DOHH2 (cell line): ENCODE measurements at regions not wholly inside any gene's neighbourhood (a gene's known extent, or its start where the extent isn't known, plus 50 kb on each side); places are given as distances from the start of the nearest gene placed in this dataset.

ENCODE experiments used
- H3F3A ChIP-seq: fragments of 200-600 bp; sonication (generic), shearing (Covaris generic); 2 replicates; pipeline ENCODE4 v1.6.0; 2016; ENCODE audit warnings: antibody characterized with exemption, mild to moderate bottlenecking; ENCODE audit not compliant: control insufficient read depth, insufficient read depth
- H3K27ac ChIP-seq: fragments of 200-600 bp; sonication (generic); 2 replicates; pipeline ENCODE4 v1.5.1; 2014; ENCODE audit warnings: low read depth, mild to moderate bottlenecking, low read length, moderate library complexity
- H3K27me3 ChIP-seq: fragments of 200-600 bp; sonication (generic); 2 replicates; pipeline ENCODE4 v1.6.1; 2014; ENCODE audit warnings: mild to moderate bottlenecking, low read length, mixed read lengths; ENCODE audit not compliant: control insufficient read depth
- H3K36me3 ChIP-seq: fragments of 200-600 bp; sonication (generic); 2 replicates; pipeline ENCODE4 v1.6.1; 2014; ENCODE audit warnings: mild to moderate bottlenecking, low read length, moderate library complexity, mixed read lengths; ENCODE audit not compliant: control insufficient read depth
- H3K4me1 ChIP-seq: fragments of 200-600 bp; sonication (generic); 2 replicates; pipeline ENCODE4 v1.6.1; 2014; ENCODE audit warnings: mild to moderate bottlenecking, low read length, mixed read lengths; ENCODE audit not compliant: control insufficient read depth
- H3K4me2 ChIP-seq: fragments of 200-600 bp; sonication (generic); 2 replicates; pipeline ENCODE4 v1.6.0; 2014; ENCODE audit warnings: mild to moderate bottlenecking, low read length, moderate library complexity
- H3K4me3 ChIP-seq: fragments of 200-600 bp; sonication (generic); 2 replicates; pipeline ENCODE4 v1.5.1; 2014; ENCODE audit warnings: mild to moderate bottlenecking, low read length, mixed read lengths
- H3K79me2 ChIP-seq: fragments of 200-600 bp; sonication (generic); 2 replicates; pipeline ENCODE4 v1.6.1; 2014; ENCODE audit warnings: mild to moderate bottlenecking, low read length, mixed read lengths; ENCODE audit not compliant: control insufficient read depth
- H3K9me2 ChIP-seq: fragments of 200-600 bp; sonication (generic); replicated peaks from 2 replicates; pipeline ENCODE4 v1.6.1; 2014; ENCODE audit warnings: mild to moderate bottlenecking, low read length, mixed read lengths; ENCODE audit not compliant: control insufficient read depth
- H3K9me3 ChIP-seq: fragments of 200-600 bp; sonication (generic); 2 replicates; pipeline ENCODE4 v1.6.1; 2014; ENCODE audit warnings: antibody characterized with exemption, low read length, mixed read lengths; ENCODE audit not compliant: control insufficient read depth, insufficient read depth
- H4K20me1 ChIP-seq: fragments of 200-600 bp; sonication (generic); 2 replicates; pipeline ENCODE4 v1.6.0; 2014; ENCODE audit warnings: low read depth, mild to moderate bottlenecking, antibody characterized with exemption, low read length, moderate library complexity; ENCODE audit not compliant: control insufficient read depth, insufficient read depth
- EZH2phosphoT487 ChIP-seq: fragments of 200-600 bp; sonication (generic); IDR thresholded peaks from 2 replicates; pipeline ENCODE4 v1.6.1; 2017; ENCODE audit warnings: borderline replicate concordance, mild to moderate bottlenecking, antibody characterized with exemption, low read length, moderate library complexity, mixed read lengths
- TF ChIP-seq, protein P1 (sequence below): fragments of 200-600 bp; sonication (generic); IDR thresholded peaks from one replicate; pipeline ENCODE4 v1.5.1; 2014; ENCODE audit warnings: antibody characterized with exemption, mild to moderate bottlenecking, low read depth, low read length; ENCODE audit not compliant: poor library complexity, severe bottlenecking

DNA sequence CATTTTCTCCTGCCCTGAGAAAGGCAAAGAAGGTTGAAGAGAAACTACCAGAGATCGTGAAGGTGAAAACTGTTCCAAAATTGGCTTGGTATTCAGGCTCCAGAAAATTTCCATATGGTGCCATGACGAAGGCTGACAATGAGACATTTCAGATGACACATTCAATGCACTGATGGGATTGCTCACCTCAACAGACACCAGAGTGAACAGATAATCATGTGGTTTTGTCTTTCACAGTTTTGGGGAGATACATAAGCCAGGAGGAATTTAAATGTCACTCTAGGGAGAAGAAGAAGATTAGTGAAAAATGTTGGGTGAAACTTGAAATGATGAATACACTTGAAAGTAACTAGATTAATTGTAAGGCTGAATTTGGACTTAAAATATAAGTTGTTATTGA is 339.7 kb upstream of the EPHA3 start:
- H3K79me2 ChIP-seq = no peaks in the 10 kb centered on the region
- no peak overlapping the region for H3K4me3 ChIP-seq
- no peak overlapping the region for H3K27ac ChIP-seq
- no peaks in the 10 kb centered on the region for H3K4me1 ChIP-seq
- no peaks in the 10 kb centered on the region for H3K36me3 ChIP-seq
- no peaks in the 10 kb centered on the region for H3K9me3 ChIP-seq
- TF ChIP-seq, protein P1, sequence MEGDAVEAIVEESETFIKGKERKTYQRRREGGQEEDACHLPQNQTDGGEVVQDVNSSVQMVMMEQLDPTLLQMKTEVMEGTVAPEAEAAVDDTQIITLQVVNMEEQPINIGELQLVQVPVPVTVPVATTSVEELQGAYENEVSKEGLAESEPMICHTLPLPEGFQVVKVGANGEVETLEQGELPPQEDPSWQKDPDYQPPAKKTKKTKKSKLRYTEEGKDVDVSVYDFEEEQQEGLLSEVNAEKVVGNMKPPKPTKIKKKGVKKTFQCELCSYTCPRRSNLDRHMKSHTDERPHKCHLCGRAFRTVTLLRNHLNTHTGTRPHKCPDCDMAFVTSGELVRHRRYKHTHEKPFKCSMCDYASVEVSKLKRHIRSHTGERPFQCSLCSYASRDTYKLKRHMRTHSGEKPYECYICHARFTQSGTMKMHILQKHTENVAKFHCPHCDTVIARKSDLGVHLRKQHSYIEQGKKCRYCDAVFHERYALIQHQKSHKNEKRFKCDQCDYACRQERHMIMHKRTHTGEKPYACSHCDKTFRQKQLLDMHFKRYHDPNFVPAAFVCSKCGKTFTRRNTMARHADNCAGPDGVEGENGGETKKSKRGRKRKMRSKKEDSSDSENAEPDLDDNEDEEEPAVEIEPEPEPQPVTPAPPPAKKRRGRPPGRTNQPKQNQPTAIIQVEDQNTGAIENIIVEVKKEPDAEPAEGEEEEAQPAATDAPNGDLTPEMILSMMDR = no peak
- no peak for TF ChIP-seq EZH2phosphoT487
- no peaks in the 10 kb centered on the region for H3K9me2 ChIP-seq
- H4K20me1 ChIP-seq = no peaks in the 10 kb centered on the region
- H3K4me2 ChIP-seq = no peak overlapping the region
- no peaks in the 10 kb centered on the region for H3F3A ChIP-seq
- no peaks in the 10 kb centered on the region for H3K27me3 ChIP-seq

DNA sequence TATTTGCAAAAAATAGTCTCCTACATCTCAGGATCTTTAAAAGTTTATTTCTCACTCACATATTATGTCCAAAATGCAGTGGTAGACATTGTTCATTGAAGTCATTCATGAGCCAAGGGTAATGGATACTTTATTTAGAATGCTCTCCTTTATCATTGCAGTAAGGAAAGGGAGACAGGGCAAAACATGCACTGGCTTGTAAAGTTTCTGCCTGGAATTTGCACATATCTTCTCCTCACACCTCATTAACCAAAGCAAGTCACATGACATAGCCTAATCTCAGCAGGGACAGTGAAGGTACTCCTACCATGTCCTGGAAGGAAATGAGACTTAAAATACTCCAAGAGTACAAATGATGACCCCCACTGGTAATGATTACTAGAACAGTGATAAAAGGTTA is 333.7 kb upstream of the EPHA3 start:
- no peaks in the 10 kb centered on the region for H4K20me1 ChIP-seq
- H3K4me3 ChIP-seq = no peak overlapping the region
- no peaks in the 10 kb centered on the region for H3K36me3 ChIP-seq
- no peaks in the 10 kb centered on the region for H3K4me1 ChIP-seq
- no peaks in the 10 kb centered on the region for H3K27me3 ChIP-seq
- H3K79me2 ChIP-seq = no peaks in the 10 kb centered on the region
- no peak overlapping the region for H3K4me2 ChIP-seq
- TF ChIP-seq, protein P1 = no peak
- TF ChIP-seq EZH2phosphoT487 = no peak
- no peaks in the 10 kb centered on the region for H3F3A ChIP-seq
- no peaks in the 10 kb centered on the region for H3K9me3 ChIP-seq
- no peak overlapping the region for H3K27ac ChIP-seq
- H3K9me2 ChIP-seq = no peaks in the 10 kb centered on the region

DNA sequence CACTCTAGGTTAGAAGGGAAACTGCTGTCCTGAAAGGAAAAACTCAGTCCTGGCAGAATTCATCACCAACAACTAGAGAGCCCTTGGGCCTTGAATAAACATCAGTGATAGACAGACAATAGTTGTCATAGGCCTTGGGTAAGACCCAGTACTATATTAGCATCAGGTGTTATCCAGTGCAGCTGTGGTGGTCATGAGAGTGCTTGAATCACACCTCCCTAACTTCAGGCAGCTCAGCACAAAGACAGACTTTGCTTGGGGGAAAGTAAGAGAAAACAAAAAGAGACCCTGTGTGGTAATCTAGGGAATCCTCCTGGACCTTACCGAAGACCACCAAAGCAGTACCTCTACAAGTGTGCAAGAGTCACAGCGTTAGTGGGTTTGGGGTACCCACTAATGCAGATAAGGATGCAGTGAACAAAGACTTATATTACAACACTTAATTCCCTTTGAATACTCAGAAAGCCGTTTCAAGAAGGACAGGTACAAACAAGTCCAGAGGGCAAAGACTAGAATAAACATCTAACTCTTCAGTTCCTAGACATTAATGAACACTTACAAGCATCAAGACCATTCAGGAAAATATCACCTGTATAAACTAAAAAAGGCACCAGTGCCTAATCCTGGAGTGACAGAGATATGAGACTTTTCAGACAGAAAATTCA is 332.3 kb upstream of the EPHA3 start:
- Histone ChIP-seq H3K4me3 (no peak overlapping the region), H3K4me1 (no peaks in the 10 kb centered on the region), H3K36me3 (no peaks in the 10 kb centered on the region), H3K79me2 (no peaks in the 10 kb centered on the region), H3K9me3 (no peaks in the 10 kb centered on the region), H3K4me2 (no peak overlapping the region), H3K27ac (no peak overlapping the region), H3F3A (no peaks in the 10 kb centered on the region), H4K20me1 (no peaks in the 10 kb centered on the region), H3K27me3 (no peaks in the 10 kb centered on the region), H3K9me2 (no peaks in the 10 kb centered on the region)
- TF ChIP-seq, protein P1 = no peak
- TF ChIP-seq EZH2phosphoT487 = no peak
